GDM1 (cell line): ENCODE measurements at regions not wholly inside any gene's neighbourhood (a gene's known extent, or its start where the extent isn't known, plus 50 kb on each side); places are given as distances from the start of the nearest gene placed in this dataset.

Experiments used
- DNase-seq: peaks from one replicate; lab custom pipeline; 2025; lab: John Stamatoyannopoulos, UW

DNA sequence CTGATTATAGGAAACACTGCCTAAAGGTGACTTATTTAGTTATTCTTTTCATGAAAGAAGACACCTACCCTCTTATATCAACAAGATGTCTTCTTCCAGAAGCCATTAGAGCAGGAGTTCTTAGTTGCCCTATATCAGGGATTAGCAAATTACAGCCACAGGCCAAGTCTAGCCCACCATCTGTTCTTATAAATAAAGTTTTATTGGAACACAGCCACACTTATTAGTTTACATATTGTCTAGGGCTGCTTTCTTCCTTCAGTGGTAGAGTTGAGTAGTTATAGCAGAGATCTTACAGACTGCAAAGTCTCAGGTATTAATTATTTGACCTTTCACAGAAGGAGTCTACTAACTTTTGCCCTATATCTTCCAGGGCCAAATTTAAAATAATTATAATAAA lies 157.2 kb upstream of the NOCT start:
- no peak for DNase-seq

DNA sequence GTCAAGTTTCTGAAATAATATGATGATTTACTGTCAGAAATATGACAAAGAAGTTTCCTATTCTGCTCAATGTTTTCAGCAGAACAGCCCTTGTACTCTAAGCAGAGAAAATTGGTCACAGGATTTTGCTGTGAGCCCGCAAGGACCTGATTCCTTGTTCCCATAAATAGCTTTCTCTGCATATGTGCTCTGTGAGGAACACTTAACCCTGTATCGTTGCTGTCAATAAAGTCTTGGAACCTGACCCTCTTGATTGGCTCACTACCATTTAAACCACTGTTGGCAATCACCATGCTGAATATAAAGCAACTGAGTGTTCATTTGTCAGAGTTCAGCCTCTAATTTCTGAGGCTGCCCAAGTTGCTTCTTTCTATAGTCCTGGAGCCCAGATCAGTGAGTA lies 158.2 kb upstream of the NOCT start:
- DNase-seq: no peak

DNA sequence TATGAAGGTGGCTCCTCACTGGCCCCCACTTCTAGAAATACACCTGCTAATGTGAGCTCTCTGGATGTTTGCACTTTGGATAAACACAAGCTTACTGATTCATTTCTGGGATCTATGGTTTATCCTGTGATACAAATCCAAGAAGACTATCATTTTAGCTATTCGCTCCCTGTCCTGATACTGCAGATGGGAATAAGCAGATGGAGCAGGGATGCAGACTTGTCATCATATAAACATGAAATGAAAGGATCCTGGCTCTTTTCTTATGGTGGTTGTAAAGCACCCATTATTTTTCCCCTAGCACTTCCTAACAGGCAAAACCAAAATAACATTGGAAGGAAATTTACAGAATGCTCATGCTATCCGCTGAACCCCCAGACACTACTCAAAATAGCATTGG lies 162.9 kb upstream of the NOCT start:
- DNase-seq: no peak

DNA sequence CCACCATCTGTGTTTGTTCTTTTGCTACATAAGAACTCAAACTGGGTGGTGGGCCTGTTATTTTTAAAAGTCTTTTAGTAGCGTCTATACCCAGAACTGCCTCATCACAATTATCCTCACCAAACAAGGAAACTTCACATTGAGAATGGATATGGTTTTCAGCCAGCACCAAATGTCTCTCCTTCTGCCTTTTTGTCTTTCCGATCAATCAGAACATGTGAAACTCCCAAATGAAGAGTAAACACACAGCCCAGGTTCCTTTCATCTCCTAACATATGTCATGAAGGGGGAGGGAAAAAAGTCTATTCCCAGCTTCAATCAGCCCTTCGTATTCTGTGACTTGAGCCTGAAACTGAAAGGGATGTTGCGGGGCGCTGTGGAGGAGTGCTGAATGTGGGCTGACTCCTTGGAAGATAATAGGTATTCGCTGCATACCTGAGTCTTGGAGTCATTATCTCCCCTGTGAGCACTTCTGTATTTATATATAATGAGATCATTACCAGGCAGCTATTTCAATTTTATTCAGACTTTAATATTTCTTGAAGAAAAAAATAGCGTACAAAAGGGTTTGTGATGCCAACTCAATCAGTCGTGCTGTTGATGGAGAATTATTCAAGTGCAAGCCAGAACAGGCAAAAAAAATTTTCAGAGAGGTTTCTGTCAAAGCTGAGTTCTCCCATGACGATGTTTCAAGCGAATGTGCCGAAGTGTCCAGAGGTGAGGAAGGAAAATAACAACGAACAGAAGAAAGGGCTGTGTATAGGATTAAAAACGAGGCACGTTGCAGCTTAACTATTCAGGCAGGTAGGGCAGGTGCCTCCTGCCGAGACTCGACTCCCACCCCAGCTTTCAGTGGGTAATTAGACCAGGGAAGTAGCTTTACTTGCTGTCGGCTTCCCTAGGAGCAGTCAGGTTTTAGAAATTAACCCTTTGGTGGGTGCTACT lies 163.9 kb upstream of the NOCT start:
- no peak for DNase-seq

DNA sequence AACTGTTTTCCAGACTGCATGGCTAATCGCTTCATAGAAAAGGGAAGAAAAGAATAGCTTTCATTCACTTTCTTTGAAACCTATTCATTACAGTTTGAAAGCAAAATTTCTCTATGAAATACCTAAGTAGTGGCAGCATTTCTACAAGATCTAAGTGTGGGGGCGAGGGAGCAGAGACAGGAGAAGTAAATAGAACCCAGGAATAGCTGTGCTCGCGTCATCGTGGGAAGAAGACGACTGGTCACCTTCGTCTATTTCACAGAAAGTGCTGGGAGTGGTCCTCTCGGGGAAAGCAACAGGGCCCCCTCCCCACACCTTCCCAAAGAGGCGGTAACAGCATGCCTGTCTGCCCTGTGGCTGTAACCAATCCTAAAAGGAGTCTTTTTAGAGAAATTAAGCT lies 169.9 kb upstream of the NOCT start:
- no peak for DNase-seq

DNA sequence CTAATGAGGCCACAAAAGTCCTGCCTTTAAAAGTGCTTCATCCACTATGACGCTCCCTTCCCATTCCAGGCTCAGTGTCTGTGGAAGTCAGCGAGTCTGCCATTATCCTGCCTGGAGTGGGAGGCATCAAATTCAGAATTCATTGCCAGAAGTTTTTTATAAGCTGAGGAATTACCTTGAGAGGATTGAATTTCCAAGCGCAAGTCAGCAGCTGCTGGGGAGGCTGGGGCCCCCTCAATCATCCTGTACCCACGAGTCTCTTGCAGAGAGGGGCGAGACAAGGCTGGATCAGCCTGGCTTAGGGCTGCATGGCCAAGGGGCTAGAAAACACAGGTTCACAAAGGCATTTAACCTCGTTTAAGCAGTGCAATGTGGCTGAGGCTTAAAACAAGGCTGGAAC lies 170.5 kb upstream of the NOCT start:
- DNase-seq: no peak

DNA sequence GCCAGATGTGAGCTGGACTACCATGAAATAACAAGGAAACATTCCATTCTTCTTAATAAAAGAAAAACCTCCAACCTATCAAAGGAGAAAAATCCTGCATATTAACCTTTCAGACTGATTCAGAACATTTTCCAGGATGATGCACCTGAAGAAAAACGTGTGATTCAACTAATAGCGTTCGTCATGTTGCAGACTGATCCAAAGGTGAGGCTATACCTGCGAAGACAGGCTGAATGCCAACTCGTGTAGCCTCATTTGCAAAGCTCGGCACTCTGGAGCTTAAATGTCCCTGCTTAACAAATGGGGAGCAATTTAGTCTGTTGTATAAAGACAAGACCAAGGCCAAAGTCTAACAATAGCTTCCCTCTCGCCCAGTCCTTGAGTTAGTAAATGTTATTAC lies 172.0 kb upstream of the NOCT start:
- no peak for DNase-seq

DNA sequence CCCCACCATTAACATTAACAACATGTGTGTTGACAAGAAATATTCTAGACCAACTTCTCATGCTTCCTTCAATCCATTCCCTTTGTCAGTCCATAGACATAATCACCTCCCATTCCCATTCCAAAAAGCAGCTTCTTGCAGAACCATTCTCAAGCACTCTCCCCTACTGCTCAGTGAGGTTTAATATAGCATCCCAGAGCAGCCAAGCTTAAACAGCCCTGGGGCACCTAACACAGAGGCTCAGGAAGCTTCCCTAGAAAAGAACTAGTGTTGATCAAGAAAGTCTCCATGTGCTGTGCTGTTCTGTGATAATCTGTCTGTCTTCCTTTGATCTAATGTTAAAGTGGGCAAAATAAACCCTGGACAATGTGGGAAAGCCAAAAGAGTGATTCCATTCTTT lies 174.2 kb upstream of the NOCT start:
- no peak for DNase-seq

DNA sequence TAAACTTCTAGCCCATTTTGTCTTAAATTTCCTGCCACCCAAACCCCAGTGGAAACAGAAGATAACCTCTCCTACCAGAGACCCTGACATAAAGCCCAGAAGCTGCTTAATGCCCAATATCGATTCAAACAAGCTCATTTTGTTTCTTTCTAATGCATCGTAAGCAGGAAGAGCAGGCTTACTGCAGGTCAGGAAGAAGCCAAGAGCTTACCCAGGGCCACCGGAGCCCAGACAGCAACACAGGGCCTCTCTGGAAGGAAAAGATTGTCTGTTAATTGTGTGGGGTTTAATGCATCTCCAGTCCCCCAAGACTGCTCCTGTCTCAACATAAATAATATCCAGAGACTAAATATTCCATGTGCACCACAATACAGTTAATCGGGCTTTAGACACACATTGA lies 177.3 kb upstream of the NOCT start:
- no peak for DNase-seq

DNA sequence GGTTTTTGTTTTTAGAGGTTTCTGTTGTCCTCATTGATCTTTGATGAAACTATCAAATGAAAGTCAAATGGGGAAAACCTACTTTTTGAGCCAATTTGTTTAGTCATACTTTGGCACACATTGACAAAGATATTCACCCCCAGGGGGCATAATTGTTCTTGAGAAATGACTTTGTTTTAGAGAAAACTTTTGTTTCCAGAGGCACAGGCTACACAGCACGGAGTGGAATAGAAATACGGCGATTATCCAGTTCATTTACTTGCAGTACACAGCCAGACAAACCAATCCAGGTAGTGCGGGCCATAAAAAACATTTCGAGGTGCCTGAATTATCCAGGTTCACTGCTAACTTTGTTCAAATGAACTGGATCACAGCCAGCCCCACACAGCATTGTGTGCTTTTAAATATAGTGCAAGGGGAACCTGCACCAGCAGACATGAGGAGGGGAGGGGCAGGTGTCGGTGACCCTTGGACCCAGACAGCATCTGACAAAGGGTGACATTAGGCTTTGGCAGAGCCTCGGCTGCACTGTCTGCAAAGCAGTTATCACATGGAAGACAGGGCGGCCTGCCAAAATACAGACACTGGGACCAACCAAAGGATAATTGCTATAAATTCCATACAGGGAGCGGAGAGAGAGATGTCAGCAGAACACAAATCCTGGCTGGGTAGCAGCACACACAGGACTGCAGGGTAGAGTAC lies 179.6 kb upstream of the NOCT start:
- DNase-seq: no peak

DNA sequence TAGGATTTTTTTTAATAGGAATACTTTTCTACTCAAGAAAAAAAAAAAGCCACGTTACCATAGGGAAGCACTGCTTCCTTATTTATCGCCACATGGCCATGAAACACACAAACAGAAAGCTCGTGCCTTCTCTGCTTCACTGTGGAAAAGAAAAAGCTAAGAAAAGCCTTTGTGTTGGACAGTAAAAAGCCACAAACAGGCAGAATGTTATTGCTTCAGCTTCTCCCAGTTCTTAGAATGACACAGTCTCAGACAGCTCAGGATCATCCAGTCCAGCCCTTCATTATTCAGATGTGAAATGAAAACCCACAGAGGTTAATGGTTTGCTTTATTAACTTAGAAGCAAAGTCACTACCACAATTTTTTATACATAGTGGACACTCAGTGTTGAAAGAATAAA lies 181.6 kb upstream of the NOCT start:
- no peak for DNase-seq

DNA sequence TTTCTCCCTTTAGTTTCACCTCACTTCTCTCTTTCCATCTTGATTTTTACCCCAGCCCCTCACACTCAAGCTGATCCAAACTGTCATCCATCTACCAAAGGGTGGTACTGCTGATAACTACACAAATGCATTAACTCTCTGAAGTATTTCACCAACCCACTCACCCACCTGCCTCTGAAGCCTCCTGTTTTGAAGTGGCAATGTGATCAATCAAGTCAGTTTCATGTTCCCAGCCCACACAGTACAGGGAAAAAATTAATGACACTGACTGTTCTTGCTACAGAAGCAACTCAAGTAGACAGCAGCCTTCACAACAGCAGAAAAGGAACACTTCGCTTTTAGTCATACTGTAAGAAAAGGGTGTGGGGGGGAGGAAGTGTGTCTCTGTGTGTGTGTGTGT lies 183.0 kb upstream of the NOCT start:
- DNase-seq: no peak

DNA sequence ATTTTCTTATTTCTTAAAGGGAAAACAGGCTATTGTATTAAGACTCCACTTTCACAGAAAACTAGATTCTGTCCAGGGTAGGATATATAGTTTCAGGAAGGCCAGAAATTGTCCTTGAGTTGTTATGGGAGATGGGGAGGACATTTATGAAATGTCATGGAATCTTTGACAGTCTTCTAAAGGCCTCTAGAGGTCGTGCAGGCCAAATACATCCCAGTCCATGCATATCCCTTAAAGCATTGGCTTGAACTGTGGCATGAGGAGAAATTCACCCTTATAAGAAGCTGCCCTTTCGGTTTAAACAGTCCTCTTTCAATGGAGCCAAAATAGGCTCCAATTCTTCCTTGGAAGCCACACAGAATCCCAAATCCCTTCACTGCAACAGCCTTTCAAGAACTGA lies 183.6 kb upstream of the NOCT start:
- DNase-seq: no peak

DNA sequence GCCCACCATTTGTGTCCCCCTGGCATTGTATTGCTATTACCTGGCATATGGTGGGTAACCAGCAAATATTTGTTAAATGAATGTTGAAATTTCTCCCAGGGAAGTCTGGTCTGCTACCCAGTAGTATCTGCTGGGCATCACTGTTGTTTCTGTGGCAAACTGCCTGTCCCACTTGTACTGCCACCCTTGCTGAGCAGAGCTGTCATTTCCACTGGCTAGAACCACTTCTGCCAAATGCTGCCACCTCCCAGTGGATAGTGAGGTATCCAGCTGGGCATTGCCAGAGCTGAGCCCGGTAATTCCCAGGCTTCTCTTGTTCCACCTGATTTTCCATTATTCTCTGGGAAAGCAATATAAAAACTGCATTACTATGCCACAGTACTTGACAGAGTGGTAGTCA lies 186.7 kb upstream of the NOCT start:
- no peak for DNase-seq

DNA sequence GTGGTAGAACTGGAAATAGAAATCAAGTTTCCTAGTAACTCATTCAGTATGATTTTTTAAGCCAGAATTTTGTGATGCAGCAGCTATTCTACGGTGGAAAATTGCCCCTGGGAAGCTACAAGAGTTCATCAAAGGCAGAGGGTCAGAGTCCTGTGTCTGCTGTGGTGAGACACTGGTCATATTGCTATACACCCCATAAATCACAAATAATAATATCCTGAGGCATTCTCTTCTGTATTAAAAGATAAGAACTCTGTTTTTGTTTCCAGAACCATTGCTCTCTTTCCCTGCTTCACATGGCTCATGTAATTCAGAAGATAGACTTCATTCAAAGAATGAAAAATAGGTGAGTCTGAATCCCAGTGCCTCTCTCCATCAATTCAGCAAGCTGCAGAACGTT lies 188.8 kb upstream of the NOCT start:
- DNase-seq: no peak

DNA sequence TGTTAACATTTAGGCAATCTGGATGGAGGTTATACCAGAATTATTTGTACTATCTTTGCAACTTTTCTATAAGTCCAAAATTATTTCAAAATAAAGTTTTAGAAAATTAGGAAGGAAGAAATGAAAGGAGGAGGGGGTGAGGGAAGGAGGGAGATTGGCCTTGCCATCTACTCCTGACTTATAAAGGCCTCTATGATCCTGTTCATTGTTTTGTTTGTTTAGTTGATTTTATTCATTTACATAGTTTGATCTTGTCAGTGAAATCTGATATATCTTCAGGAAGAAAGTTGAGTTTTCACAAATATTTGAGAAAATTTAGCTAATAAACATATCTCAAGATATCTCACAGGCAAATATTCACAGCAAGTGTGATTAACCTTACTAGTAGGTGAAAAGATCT lies 189.3 kb upstream of the NOCT start:
- no peak for DNase-seq

DNA sequence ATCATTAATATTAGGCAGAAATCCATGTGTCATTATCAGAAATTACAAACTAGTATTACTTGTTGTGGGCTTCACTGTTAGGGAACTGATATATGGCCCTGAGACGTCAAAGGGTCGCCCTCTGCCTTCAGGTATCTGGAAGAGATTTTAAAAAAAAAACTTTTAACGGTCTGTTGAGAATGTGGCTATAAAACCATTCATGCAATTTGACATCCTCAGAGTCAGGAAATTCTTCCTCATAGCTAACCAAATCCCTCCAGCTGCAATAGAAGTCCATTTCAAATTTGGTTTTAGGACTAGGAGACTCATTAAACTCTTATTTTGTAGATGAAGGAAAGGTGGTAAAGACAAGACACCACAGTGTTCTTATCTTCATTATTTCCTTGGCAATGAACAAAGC lies 194.2 kb upstream of the NOCT start:
- DNase-seq: no peak

DNA sequence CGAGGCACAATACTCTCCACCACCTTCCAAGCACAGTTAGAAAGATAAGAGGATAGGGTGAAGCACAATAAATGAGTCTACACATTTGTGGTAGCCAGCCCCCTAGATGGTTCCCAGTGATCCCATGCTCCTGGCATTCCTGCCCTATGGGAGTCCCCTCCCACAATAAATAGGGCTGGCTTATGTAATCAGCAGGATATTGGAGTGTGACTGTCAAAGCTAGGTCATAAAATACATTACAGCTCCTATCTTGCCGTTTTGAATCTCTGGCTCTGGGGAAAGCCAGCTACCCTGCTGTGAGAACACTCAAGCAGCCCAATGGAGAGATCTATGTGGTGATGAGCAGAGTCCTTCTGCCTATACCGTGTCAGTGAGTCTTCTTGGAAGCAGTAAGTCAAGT lies 198.7 kb upstream of the NOCT start:
- DNase-seq: no peak

DNA sequence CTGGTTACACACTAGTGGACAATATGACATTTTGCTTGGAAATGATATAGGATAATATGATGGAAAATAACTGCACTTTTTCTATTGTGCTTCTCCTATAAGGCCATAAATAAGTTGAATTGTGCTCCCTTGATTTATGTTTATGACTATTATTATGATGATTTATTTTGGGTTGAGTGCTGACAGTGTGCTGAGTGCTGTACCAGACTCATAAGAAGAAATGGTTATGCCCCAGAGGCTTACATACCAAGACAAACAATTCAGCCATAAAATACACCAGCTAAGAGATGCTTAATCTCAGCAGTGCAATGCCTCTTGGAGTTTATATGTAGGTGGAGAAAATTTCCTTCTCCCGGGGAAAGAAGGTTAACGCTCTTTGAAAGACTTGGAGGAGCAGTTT lies 199.8 kb upstream of the NOCT start:
- no peak for DNase-seq

DNA sequence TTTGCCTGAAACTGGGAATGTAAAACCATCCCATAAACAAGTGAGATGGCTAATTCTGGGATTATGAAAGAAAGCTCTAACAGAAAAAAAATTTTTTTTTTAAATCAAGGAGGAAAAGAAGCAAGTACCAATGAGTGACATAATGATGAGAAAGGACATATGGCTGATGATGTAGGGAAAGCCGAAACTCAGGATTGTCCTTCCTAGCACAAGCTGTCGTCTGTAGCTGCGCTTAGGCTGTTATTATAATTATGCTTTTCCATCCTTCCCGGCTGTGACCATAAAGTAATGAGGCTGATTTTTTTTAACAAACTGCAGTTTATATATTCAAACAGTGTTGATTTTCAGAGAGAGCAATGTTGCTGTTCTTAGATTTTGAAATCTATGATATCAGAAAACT lies 209.8 kb upstream of the NOCT start:
- no peak for DNase-seq

DNA sequence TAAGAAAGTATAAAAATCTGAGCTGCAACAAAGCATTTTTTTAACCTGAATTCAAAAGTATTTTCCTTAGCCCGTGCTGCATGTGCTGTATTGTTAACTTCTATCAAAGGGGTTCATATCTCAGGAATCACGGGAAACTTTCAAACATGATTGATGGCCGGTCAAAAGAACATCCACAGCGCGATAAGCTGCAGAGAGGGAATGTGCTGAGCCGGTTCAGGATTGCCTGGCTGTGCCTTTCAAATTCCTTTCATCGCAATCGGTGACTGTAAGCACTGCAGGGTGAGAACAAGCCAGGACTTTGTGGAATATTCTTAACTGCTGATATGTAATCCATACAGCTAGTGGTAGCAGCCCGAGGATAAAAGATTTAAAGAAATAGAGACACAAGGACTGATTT lies 210.9 kb upstream of the NOCT start:
- no peak for DNase-seq

DNA sequence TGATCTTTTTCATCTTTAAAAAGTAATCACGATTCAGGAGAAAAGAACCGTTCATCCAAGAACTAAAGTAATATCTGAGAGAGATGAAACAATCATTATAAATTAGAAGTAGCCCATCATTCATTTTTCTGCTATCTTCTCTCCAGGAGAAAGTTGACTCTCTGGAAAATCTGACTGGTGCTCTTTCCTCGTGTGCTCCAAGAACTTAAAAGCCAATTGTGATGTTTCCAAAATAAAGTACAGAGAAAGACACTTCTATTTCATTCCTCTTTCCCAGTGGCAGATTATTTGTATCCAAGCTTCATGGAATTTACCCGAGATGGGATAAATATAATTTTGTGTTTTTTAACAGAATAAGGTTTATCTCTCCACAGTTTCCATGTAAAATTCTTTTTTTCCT lies 212.5 kb upstream of the NOCT start:
- DNase-seq: no peak

DNA sequence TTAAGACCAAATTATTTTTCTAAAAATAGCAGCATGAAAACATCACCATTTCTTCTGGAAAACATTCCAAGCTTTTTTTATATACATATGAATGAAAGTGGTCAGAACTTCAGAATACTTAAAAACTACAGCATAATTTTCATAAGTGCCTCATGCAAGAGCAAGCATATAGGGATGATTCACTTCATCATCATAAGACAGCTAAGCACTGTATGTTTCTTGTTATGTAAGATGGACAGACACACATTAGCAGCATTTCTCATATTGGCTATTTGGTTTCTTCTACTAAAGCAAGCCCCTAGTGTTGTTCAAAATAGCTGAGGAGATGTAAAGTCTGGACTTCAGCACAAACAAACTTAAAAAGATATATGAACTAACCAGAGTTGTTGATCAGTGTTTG lies 213.1 kb upstream of the NOCT start:
- no peak for DNase-seq

DNA sequence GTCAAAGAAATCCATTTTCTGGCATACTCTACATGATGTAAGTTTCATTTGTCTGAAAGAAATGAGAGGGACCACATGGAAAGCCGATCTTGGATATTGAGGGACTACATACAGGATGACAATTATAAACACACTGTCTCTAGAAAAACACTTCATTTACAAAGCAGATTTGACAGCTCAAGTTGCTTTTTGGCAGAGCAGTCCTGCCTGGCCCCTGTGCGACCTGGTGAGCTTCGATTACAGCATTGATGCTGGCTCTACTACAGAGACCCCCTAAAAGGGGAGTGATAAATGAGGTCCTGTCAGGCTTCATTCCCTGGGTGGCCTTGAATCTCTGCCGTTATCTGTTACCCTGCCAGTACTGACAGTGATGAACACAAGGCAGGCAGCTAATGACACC lies 215.2 kb upstream of the NOCT start:
- DNase-seq: no peak
